ENCODE measurements at regions not wholly inside any gene's neighbourhood (a gene's known extent, or its start where the extent isn't known, plus 50 kb on each side); places are given as distances from the start of the nearest gene placed in this dataset.

DNA sequence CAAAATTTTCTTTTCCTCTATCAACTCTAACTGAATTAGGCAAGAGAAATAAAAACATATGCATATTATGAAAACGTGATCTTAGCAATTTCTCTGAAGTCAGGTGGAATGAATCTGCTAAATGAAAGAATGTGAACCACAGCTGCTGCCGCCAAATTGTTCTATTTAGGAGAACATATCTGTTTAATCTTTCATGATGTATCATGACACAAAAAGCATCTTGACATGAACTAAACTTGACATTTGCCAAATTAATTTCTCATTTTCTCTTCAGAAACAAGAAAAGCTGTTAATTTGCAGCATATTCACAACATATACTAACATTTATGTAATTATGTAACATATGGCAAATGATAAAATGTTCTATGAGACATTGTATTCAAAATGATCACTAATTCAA is 1237.9 kb downstream of the TECRL start (continued):
- no peak for TF ChIP-seq ZNF462 (CRISPR knock-in tag; IDR thresholded peaks at IDR 0.05)
- no peak for TF ChIP-seq POLR2AphosphoS5 (IDR thresholded peaks at IDR 0.05; ENCODE audit: low read depth)

- DNase-seq (ENCODE audit: low spot score), result no peak
- H3K27ac Mint-ChIP-seq, result no peak overlapping the region
- no peak for ATAC-seq
- no peak overlapping the region for H3K4me2 ChIP-seq
- peaks cover 3% of the 10 kb centered on the region; the same call in 1 of the 2 replicates for H3K9me2 ChIP-seq (ENCODE audit: insufficient read depth)
- H3K4me3 ChIP-seq, result no peak overlapping the region
- no peak overlapping the region for H2AFZ ChIP-seq
- H3K36me3 Mint-ChIP-seq (ENCODE audit: low read depth), result no peaks in the 10 kb centered on the region; the same call in 2 of the 3 replicates
- no peaks in the 10 kb centered on the region for H3K36me3 ChIP-seq (ENCODE audit: insufficient read depth)
- H3K4me1 Mint-ChIP-seq, result no peaks in the 10 kb centered on the region
- H3K9me3 Mint-ChIP-seq, result peaks cover 14% of the 10 kb centered on the region
- no peak overlapping the region for H3K4me3 Mint-ChIP-seq
- TF ChIP-seq EZH2phosphoT487 (IDR thresholded peaks at IDR 0.05; ENCODE audit: unreplicated experiment) (no peak), REST (IDR thresholded peaks at IDR 0.05; ENCODE audit: unreplicated experiment) (no peak)
- H3K27ac ChIP-seq (ENCODE audit: low read depth), result no peak overlapping the region
- no peaks in the 10 kb centered on the region for H4K20me1 ChIP-seq (replicated peaks; ENCODE audit: insufficient read depth)
- H3K27me3 ChIP-seq (ENCODE audit: insufficient read depth), result no peaks in the 10 kb centered on the region
- no peaks in the 10 kb centered on the region for H3F3A ChIP-seq (replicated peaks; ENCODE audit: low read depth)
- no peaks in the 10 kb centered on the region for H3K4me1 ChIP-seq (ENCODE audit: insufficient read depth)
- H3K79me2 ChIP-seq (replicated peaks; ENCODE audit: insufficient read depth), result no peaks in the 10 kb centered on the region
- H3K27me3 Mint-ChIP-seq (ENCODE audit: insufficient read depth, low read depth, poor library complexity), result peaks cover 3% of the 10 kb centered on the region
Measured at GRCh38 chr4:63170923-63171322, 1238.3 kb downstream of the TECRL start.
